ENCODE measurements at regions not wholly inside any gene's neighbourhood (a gene's known extent, or its start where the extent isn't known, plus 50 kb on each side); places are given as distances from the start of the nearest gene placed in this dataset.

DNA sequence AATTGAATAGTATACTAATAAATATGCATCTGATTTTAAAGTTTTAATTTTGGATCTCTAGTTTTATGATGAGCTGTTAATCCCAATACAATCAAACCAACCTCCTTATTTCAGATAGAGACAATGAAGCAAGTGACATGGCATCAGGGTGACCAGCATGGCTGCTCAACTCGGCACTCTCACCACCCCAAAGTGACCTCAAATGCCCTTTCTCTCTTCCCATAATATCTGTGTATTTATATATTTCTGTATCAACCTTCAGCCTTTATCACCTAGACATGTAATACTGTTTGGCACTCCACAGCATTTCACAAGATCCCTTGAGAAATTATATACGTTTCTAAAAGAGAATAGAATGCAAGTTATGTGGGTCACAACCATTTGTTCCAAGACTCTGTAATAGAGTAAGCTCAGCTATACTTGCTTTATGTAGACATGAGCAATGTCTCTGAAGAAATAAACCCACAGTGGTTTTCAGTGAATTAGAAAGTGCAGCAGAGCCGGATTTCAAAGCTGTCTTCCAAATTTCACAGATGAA is 1623.2 kb upstream of the PABPC4L start:
- TF ChIP-seq, protein P1, sequence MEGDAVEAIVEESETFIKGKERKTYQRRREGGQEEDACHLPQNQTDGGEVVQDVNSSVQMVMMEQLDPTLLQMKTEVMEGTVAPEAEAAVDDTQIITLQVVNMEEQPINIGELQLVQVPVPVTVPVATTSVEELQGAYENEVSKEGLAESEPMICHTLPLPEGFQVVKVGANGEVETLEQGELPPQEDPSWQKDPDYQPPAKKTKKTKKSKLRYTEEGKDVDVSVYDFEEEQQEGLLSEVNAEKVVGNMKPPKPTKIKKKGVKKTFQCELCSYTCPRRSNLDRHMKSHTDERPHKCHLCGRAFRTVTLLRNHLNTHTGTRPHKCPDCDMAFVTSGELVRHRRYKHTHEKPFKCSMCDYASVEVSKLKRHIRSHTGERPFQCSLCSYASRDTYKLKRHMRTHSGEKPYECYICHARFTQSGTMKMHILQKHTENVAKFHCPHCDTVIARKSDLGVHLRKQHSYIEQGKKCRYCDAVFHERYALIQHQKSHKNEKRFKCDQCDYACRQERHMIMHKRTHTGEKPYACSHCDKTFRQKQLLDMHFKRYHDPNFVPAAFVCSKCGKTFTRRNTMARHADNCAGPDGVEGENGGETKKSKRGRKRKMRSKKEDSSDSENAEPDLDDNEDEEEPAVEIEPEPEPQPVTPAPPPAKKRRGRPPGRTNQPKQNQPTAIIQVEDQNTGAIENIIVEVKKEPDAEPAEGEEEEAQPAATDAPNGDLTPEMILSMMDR (IDR thresholded peaks at IDR 0.05): no peak
- no peaks in the 10 kb centered on the region for H3K4me1 Mint-ChIP-seq (ENCODE audit: low read depth)

DNA sequence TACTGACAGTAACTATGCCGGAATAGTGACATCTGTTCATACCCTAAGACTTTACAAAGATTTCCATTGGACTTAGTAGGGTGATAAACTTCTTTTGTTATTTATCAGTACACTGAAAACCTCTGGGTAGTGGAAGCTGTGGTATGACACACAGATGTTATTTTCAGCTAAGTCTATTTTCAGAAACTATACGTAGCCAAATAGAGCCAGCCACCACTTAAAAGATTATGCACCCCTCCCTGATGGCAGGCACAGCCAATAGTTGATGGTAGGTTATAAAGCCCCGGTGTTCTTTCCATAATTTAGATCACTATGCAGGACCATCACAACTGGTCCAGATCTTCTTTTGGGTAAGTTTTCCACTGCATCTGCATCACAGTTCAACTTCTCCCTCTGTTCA is 1603.2 kb upstream of the PABPC4L start:
- no peak for DNase-seq
- H3K36me3 Mint-ChIP-seq (ENCODE audit: low read depth): no peaks in the 10 kb centered on the region
- no peaks in the 10 kb centered on the region for H3K27me3 Mint-ChIP-seq (ENCODE audit: insufficient read depth)
- TF ChIP-seq, protein P1 (IDR thresholded peaks at IDR 0.05): no peak
- no peak overlapping the region for H3K27ac Mint-ChIP-seq
- no peaks in the 10 kb centered on the region; the same call in 1 of the 2 replicates for H3K9me3 Mint-ChIP-seq
- no peak overlapping the region for H3K4me3 Mint-ChIP-seq
- no peaks in the 10 kb centered on the region for H3K4me1 Mint-ChIP-seq (ENCODE audit: low read depth)

More for the DNA sequence above, 1623.2 kb upstream of the PABPC4L start:
- no peak overlapping the region for H3K27ac Mint-ChIP-seq
- no peaks in the 10 kb centered on the region for H3K27me3 Mint-ChIP-seq (ENCODE audit: insufficient read depth)
- peaks cover 10% of the 10 kb centered on the region for H3K9me3 Mint-ChIP-seq
- DNase-seq: no peak
- no peaks in the 10 kb centered on the region for H3K36me3 Mint-ChIP-seq (ENCODE audit: low read depth)
- no peak overlapping the region for H3K4me3 Mint-ChIP-seq

DNA sequence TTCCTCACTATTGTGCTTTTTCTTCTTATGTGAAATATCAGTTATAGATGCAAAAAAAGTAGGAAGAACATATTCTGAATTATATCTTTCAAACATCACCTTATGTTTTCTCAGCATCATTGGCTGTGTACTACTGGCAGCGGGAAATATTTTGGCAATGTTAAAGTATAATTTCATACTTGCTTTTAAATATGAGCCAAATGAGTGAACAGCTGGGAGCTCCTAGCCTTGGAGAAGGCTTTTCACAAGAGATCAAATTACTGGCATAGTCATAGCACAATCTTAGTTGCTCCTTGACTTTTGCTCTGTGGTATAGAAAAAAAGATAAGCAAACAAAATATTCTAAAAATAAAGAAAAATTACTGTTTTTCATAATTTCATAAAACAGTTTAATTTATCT is 1575.8 kb upstream of the PABPC4L start:
- DNase-seq: no peak
- Mint-ChIP-seq H3K4me1 (ENCODE audit: low read depth) (no peaks in the 10 kb centered on the region), H3K27me3 (ENCODE audit: insufficient read depth) (no peaks in the 10 kb centered on the region; the same call in 1 of the 2 replicates), H3K4me3 (no peak overlapping the region), H3K9me3 (peaks cover 25% of the 10 kb centered on the region), H3K27ac (no peak overlapping the region), H3K36me3 (ENCODE audit: low read depth) (0 out of 2 replicates have a peak, but pooled peaks cover 3% of the 10 kb centered on the region)
- TF ChIP-seq, protein P1 (IDR thresholded peaks at IDR 0.05): no peak

DNA sequence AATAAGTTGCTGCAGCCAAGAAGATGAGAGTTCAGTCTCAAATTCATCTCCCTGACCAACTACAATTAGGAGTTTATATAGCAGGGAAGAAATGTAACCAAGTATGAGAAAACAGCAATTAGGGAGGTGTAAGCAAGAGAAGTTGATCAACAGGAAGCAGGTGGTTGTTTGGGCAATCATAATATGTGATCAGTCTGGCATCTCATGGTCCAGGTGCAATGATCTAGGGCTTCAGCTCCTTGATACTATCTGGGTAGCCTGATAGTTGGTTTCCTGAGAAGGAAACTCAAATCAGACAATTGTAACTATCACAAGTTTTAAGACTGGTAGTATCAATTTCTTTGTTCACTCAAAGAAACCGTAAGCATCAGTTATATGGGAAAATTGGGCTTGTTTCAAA is 1574.3 kb upstream of the PABPC4L start:
- H3K27me3 Mint-ChIP-seq (ENCODE audit: insufficient read depth): no peaks in the 10 kb centered on the region; the same call in 1 of the 2 replicates
- no peak for DNase-seq
- H3K27ac Mint-ChIP-seq: no peak overlapping the region
- 0 out of 2 replicates have a peak, but pooled peaks cover 3% of the 10 kb centered on the region for H3K36me3 Mint-ChIP-seq (ENCODE audit: low read depth)
- no peaks in the 10 kb centered on the region for H3K4me1 Mint-ChIP-seq (ENCODE audit: low read depth)
- H3K4me3 Mint-ChIP-seq: no peak overlapping the region
- peaks cover 29% of the 10 kb centered on the region for H3K9me3 Mint-ChIP-seq
- TF ChIP-seq, protein P1 (IDR thresholded peaks at IDR 0.05): no peak

DNA sequence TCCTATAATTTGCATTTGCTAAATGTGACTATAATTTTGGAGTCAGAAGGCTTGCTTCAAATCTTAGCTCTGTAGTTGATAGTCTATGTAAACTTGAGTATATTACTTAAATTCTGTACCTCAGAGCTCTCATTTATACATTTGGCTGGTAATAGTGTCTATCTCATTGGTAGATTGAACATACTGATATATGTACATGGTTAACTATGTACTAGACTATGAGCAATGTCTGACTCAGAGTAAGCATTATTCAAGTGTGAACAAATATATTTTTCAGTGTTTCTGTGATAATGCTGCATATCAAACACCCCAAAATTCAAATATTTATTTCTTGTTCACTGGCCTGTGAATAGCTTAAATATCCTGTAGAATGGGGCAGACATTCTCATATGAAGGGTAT is 1568.9 kb upstream of the PABPC4L start:
- no peak overlapping the region for H3K27ac Mint-ChIP-seq
- TF ChIP-seq, protein P1 (IDR thresholded peaks at IDR 0.05): no peak

More for the DNA sequence above, 1568.9 kb upstream of the PABPC4L start:
- no peak for DNase-seq
- Mint-ChIP-seq H3K27me3 (ENCODE audit: insufficient read depth) (no peaks in the 10 kb centered on the region; the same call in 1 of the 2 replicates), H3K4me3 (no peak overlapping the region), H3K9me3 (peaks cover 25% of the 10 kb centered on the region), H3K4me1 (ENCODE audit: low read depth) (no peaks in the 10 kb centered on the region), H3K36me3 (ENCODE audit: low read depth) (0 out of 2 replicates have a peak, but pooled peaks cover 3% of the 10 kb centered on the region)

Measured in HFFc6 (cell line).